H1 (cell line): ENCODE measurements at regions not wholly inside any gene's neighbourhood (a gene's known extent, or its start where the extent isn't known, plus 50 kb on each side); places are given as distances from the start of the nearest gene placed in this dataset.
"Not testable (repeated sequence)": the region's sequence is repeated elsewhere in the genome, so short reads cannot be mapped to it uniquely, and the experiment has no call there.

Experiments
- CTCF ChIA-PET: fragments of 300-600 bp; sonication (Branson Sonifier 250); formaldehyde crosslinking; loops from one replicate; lab custom pipeline; 2021; ENCODE audit not compliant: partially characterized antibody; lab: Charles Lee
- POLR2A ChIA-PET: fragments of 300-600 bp; sonication (Branson Sonifier 250); formaldehyde crosslinking; loops from one replicate; lab custom pipeline; 2021; ENCODE audit warnings: inconsistent platforms; ENCODE audit not compliant: partially characterized antibody; lab: Charles Lee
- DNase-seq, 2 experiments: peaks; one replicate each; pipeline versions ENCODE4 v3.0.0 to v3.0.0-alpha.2; 2010 to 2022; ENCODE audit warnings: low spot score in 2 of 2, low read depth in 1 of 2, mixed read lengths in 1 of 2
- FAIRE-seq: peaks from 2 replicates; lab custom pipeline; 2011; peaks lifted over from hg19 to GRCh38; lab: Jason Lieb, UNC
- H2AFZ ChIP-seq: 2 replicates; pipeline ENCODE4 v1.8.1; 2012; ENCODE audit warnings: low read length, inconsistent platforms
- H2AK5ac ChIP-seq: 2 replicates; pipeline ENCODE4 v1.6.1; 2013; ENCODE audit warnings: low read depth, low read length
- H2BK120ac ChIP-seq: replicated peaks from 2 replicates; pipeline ENCODE3; 2013; ENCODE audit warnings: low read depth, low read length, inconsistent platforms
- H2BK12ac ChIP-seq: 2 replicates; pipeline ENCODE4 v1.6.1; 2013; ENCODE audit warnings: low read depth, low read length
- H2BK15ac ChIP-seq: 2 replicates; pipeline ENCODE4 v1.6.1; 2013; ENCODE audit warnings: low read length
- H2BK20ac ChIP-seq: 2 replicates; pipeline ENCODE4 v1.6.1; 2013; ENCODE audit warnings: low read length
- H2BK5ac ChIP-seq: 2 replicates; pipeline ENCODE4 v1.6.1; 2013; ENCODE audit warnings: low read depth, low read length
- H3K14ac ChIP-seq: 2 replicates; pipeline ENCODE4 v1.6.1; 2013; ENCODE audit warnings: inconsistent platforms; ENCODE audit not compliant: insufficient read length
- H3K18ac ChIP-seq: 2 replicates; pipeline ENCODE4 v1.6.1; 2013; ENCODE audit warnings: low read length; ENCODE audit errors: extremely low read depth
- H3K23ac ChIP-seq: 2 replicates; pipeline ENCODE4 v1.6.1; 2013; ENCODE audit warnings: inconsistent platforms; ENCODE audit not compliant: insufficient read length
- H3K23me2 ChIP-seq: 2 replicates; pipeline ENCODE4 v1.6.1; 2013; ENCODE audit warnings: low read depth, low read length
- H3K27ac ChIP-seq: 2 replicates; pipeline ENCODE4 v1.6.1; 2011; ENCODE audit warnings: low read depth, low read length, inconsistent platforms
- H3K27me3 ChIP-seq, 4 experiments: replicated peaks in 1 of 4; 1 replicate in 1 of 4; 2 replicates in 3 of 4; pipeline versions ENCODE4 v1.6.1 to v1.8.1; 2011 to 2013; ENCODE audit warnings: low read length in 3 of 4, mild to moderate bottlenecking in 3 of 4, inconsistent platforms in 2 of 4, mixed read lengths in 2 of 4, moderate library complexity in 1 of 4; ENCODE audit not compliant: control insufficient read depth in 3 of 4, insufficient read depth in 3 of 4; ENCODE audit errors: extremely low read depth in 1 of 4
- H3K36me3 ChIP-seq, 4 experiments: 2 replicates each; pipeline versions ENCODE4 v1.6.1 to v1.8.1; 2011 to 2013; ENCODE audit warnings: mild to moderate bottlenecking in 4 of 4, low read length in 3 of 4, moderate library complexity in 2 of 4, control low read depth in 1 of 4, inconsistent platforms in 1 of 4; ENCODE audit not compliant: insufficient read depth in 4 of 4, control insufficient read depth in 2 of 4
- H3K4ac ChIP-seq: replicated peaks from 2 replicates; pipeline ENCODE3; 2013; ENCODE audit warnings: low read length, low read depth, mixed read lengths, inconsistent platforms; ENCODE audit not compliant: insufficient read length
- H3K4me1 ChIP-seq, 4 experiments: replicated peaks in 1 of 4; 1 replicate in 1 of 4; 2 replicates in 3 of 4; pipeline versions ENCODE4 v1.6.1 to v1.8.1; 2011 to 2013; ENCODE audit warnings: low read length in 3 of 4, inconsistent platforms in 2 of 4, mixed read lengths in 1 of 4; ENCODE audit not compliant: insufficient read depth in 4 of 4, control insufficient read depth in 3 of 4
- H3K4me2 ChIP-seq, 2 experiments: 2 replicates each; pipeline versions ENCODE4 v1.6.1 to v1.8.1; 2011 to 2013; ENCODE audit warnings: low read depth in 2 of 2, low read length in 2 of 2, control low read depth in 1 of 2, inconsistent platforms in 1 of 2, mild to moderate bottlenecking in 1 of 2; ENCODE audit not compliant: insufficient read depth in 1 of 2
- H3K4me3 ChIP-seq, 4 experiments: fragments of 200-600, 300-600 bp in 1 of 4; sonication (generic), shearing (Covaris generic), sonication (Bioruptor Twin) in 1 of 4; 2 replicates each; pipeline versions ENCODE4 v1.5.1 to v1.8.1; 2011 to 2016; ENCODE audit warnings: low read length in 4 of 4, low read depth in 3 of 4, control low read depth in 2 of 4, inconsistent platforms in 2 of 4, mild to moderate bottlenecking in 2 of 4, mixed read lengths in 1 of 4, moderate library complexity in 1 of 4; ENCODE audit not compliant: insufficient read depth in 2 of 4; ENCODE audit errors: extremely low read depth in 1 of 4
- H3K56ac ChIP-seq: replicated peaks from 2 replicates; pipeline ENCODE3; 2013; ENCODE audit warnings: low read depth, mild to moderate bottlenecking, mixed read lengths, low read length, inconsistent platforms; ENCODE audit not compliant: insufficient read length
- H3K79me1 ChIP-seq: 2 replicates; pipeline ENCODE4 v1.6.1; 2013; ENCODE audit warnings: low read depth, low read length, control low read depth
- H3K79me2 ChIP-seq, 2 experiments: 2 replicates each; pipeline versions ENCODE4 v1.6.1 to v1.8.1; 2012 to 2013; ENCODE audit warnings: low read length in 2 of 2, mild to moderate bottlenecking in 2 of 2, inconsistent platforms in 1 of 2; ENCODE audit not compliant: insufficient read depth in 2 of 2, control insufficient read depth in 1 of 2
- H3K9ac ChIP-seq, 4 experiments: replicated peaks in 1 of 4; 1 replicate in 1 of 4; 2 replicates in 3 of 4; pipeline versions ENCODE4 v1.6.1 to v1.8.1; 2011 to 2013; ENCODE audit warnings: low read depth in 3 of 4, low read length in 3 of 4, control low read depth in 2 of 4, mild to moderate bottlenecking in 2 of 4, moderate library complexity in 2 of 4, inconsistent platforms in 1 of 4; ENCODE audit errors: extremely low read depth in 1 of 4
- H3K9me3 ChIP-seq, 2 experiments: 2 replicates each; pipeline versions ENCODE4 v1.6.1 to v1.8.1; 2012 to 2013; ENCODE audit warnings: mild to moderate bottlenecking in 2 of 2, moderate library complexity in 2 of 2, control low read depth in 1 of 2, inconsistent platforms in 1 of 2, low read depth in 1 of 2, low read length in 1 of 2, mixed read lengths in 1 of 2; ENCODE audit not compliant: insufficient read depth in 2 of 2
- H4K20me1 ChIP-seq, 2 experiments: replicated peaks in 1 of 2; 2 replicates each; pipeline versions ENCODE3 to v1.8.1; 2011 to 2013; ENCODE audit warnings: inconsistent platforms in 2 of 2, low read length in 2 of 2, mild to moderate bottlenecking in 1 of 2; ENCODE audit not compliant: insufficient read depth in 2 of 2, control insufficient read depth in 1 of 2
- H4K5ac ChIP-seq: 2 replicates; pipeline ENCODE4 v1.6.1; 2013; ENCODE audit warnings: low read length, low read depth, mixed read lengths, inconsistent platforms; ENCODE audit not compliant: insufficient read length
- H4K8ac ChIP-seq: 2 replicates; pipeline ENCODE4 v1.8.0; 2013; ENCODE audit warnings: mild to moderate bottlenecking, moderate library complexity, low read length, inconsistent platforms; ENCODE audit not compliant: insufficient read depth; ENCODE audit errors: extremely low read depth
- H4K91ac ChIP-seq: replicated peaks from 2 replicates; pipeline ENCODE3; 2013; ENCODE audit warnings: low read length, mixed read lengths, inconsistent platforms; ENCODE audit not compliant: insufficient read length
- WGBS, 2 experiments: shearing (Covaris generic) in 1 of 2; methylation state at CpG; one replicate each; pipeline versions ENCODE4 v1.1.6 to v1.1.7; 2013 to 2015; ENCODE audit warnings: low lambda C conversion rate in 2 of 2, mixed read lengths in 2 of 2, inconsistent platforms in 1 of 2, low coverage in 1 of 2, missing lambda C conversion rate in 1 of 2; ENCODE audit not compliant: insufficient replicate concordance in 2 of 2, insufficient coverage in 1 of 2, insufficient read length in 1 of 2; ENCODE audit errors: extremely low coverage in 1 of 2, missing lambda C conversion rate in 1 of 2; 5-methylcytosine and 5-hydroxymethylcytosine counted together

- 97% methylated on average over 18 of the region's 22 CpGs; no CpG with 5 or more reads in 1 of the 2 experiments for WGBS, 2 experiments
- H2AK5ac ChIP-seq, H3K4me2 ChIP-seq, H3K79me2 ChIP-seq, H3K4ac ChIP-seq, FAIRE-seq, H2BK5ac ChIP-seq, H2BK12ac ChIP-seq, H4K20me1 ChIP-seq, H3K4me3 ChIP-seq, H3K18ac ChIP-seq, H4K5ac ChIP-seq, H3K14ac ChIP-seq, H3K36me3 ChIP-seq, H3K56ac ChIP-seq, H2BK15ac ChIP-seq, H2BK120ac ChIP-seq, H3K4me1 ChIP-seq, H3K23me2 ChIP-seq, H3K27me3 ChIP-seq, H4K91ac ChIP-seq, H3K79me1 ChIP-seq, H2BK20ac ChIP-seq, POLR2A ChIA-PET, H3K9ac ChIP-seq, H3K23ac ChIP-seq, DNase-seq, H2AFZ ChIP-seq, H3K27ac ChIP-seq, CTCF ChIA-PET, H3K9me3 ChIP-seq, H4K8ac ChIP-seq: not testable (repeated sequence)
These were observed 104.1 kb upstream of the SLC27A6 start for GRCh38 chr5:128861155-128861554.
